Pancreas (tissue), 10 donors: ENCODE measurements at regions not wholly inside any gene's neighbourhood (a gene's known extent, or its start where the extent isn't known, plus 50 kb on each side); places are given as distances from the start of the nearest gene placed in this dataset.

Source experiments
- ATAC-seq, 4 donors: fragments of 200-7000 bp; cut with Tn5 transposase; one replicate each; pipeline versions ENCODE4 v1.8.0 to v1.9.1; 2020; ENCODE audit warnings: mild to moderate bottlenecking in 4 of 4, moderate library complexity in 4 of 4
- DNase-seq, 6 donors: peaks; one replicate each; pipeline ENCODE4 v3.0.0-alpha.2; 2020
- FAIRE-seq: peaks from 2 replicates; lab custom pipeline; 2012; peaks lifted over from hg19 to GRCh38; lab: Jason Lieb, UNC
- H3K27ac ChIP-seq, 4 donors: fragments of 200-600 bp; sonication (generic); 1 replicate in 3 of 4; 2 replicates in 1 of 4; pipeline versions ENCODE4 v1.5.0 to v1.8.0; 2020
- H3K27me3 ChIP-seq, 4 donors: fragments of 200-600 bp; one replicate each; pipeline ENCODE4 v1.8.0; 2021
- H3K36me3 ChIP-seq, 3 donors: fragments of 200-600 bp; sonication (generic) in 1 of 3; one replicate each; pipeline versions ENCODE4 v1.5.0 to v1.8.0; 2020 to 2021
- H3K4me1 ChIP-seq, 3 donors: fragments of 200-600 bp; one replicate each; pipeline ENCODE4 v1.8.0; 2021
- H3K4me3 ChIP-seq, 4 donors: fragments of 200-600 bp; sonication (generic) in 2 of 4; one replicate each; pipeline versions ENCODE4 v1.5.0 to v1.8.0; 2020 to 2021
- H3K9me3 ChIP-seq, 4 donors: fragments of 200-600 bp; one replicate each; pipeline ENCODE4 v1.8.0; 2021
- CTCF ChIP-seq, 4 donors: fragments of 200-600 bp; sonication (generic) in 3 of 4; IDR thresholded peaks; one replicate each; pipeline versions ENCODE4 v1.5.0 to v1.8.0; 2021; ENCODE audit warnings: antibody characterized with exemption in 4 of 4
- WGBS, 2 donors: extraction: QIAGEN DNeasy Blood & Tissue Kit; methylation state at CpG; one replicate each; pipeline ENCODE4 v1.1.7; 2013; 5-methylcytosine and 5-hydroxymethylcytosine counted together
- intact Hi-C, 3 donors: fragments of 100-400 bp; cut with DNase I; formaldehyde crosslinking; loops; one replicate each; pipeline versions ENCODE4 v1.11.1 to v1.14.2; 2022
- donor health status: healthy with polysubstance abuse.
- donor health status: DM: no; HTN: no; CAD: no; lungs with moderate emphysema.
- donor health status: DM: no; HTN: no; CAD: no.
- donor health status: control.
- donor health status: control.
- donor health status: Bipolar disorder and iron deficiency.
- donor health status: DM: yes; HTN: yes; CAD: no.
- donor health status: DM: no; HTN: no; CAD: no.
- donor health status: DM: no; HTN: no; CAD: no.
- donor health status: DM: yes; HTN: yes; CAD: no.

DNA sequence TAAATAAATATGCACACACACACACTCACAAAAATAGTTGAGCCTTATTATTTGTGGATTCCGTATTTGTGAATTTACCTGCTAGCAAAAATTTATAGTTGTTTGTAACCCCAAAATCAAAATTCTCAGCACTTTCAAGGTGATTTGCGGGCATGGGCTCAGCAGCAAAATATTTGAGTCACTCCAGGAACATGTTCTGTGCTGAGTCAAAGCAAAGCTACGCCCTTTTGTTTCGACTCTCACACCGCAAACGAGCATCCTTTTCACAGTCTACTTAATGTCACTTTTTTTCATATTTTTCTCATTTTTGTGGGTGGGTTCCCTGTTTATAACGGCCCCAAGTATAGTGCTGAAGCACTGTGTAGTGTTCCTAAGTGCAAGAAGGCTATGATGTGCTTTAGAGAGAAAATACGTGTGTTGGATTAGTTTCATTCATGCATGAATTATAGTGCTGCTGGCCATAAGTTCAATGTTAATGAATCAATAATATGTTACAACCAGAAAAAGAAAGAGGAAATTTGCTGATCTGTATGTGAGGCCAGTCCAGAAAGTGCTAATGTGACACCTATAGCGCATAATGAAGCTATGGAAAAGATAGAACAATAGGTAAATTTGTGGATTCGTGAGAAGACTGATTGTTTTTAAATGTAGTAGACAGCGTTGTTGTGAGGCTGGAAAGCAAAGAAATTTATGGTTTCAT is 723.2 kb upstream of the AGA start:
- Histone ChIP-seq H3K27me3 (no peaks in the 10 kb centered on the region), H3K4me1 (peaks cover 0 to 15% (median 12%) of the 10 kb centered on the region in 3 donors), H3K9me3 (no peaks in the 10 kb centered on the region), H3K27ac (no peak overlapping the region), H3K4me3 (no peak overlapping the region), H3K36me3 (no peaks in the 10 kb centered on the region)
- no peak for TF ChIP-seq CTCF (IDR thresholded peaks at IDR 0.05)
- DNase-seq (no peak), ATAC-seq (peak in 2 of 4 donors; percentile 27 to 44), FAIRE-seq (no peak)
- WGBS, 2 donors, result 58 to 59% methylated on average over 11 of the region's 11 CpGs
- intact Hi-C loops, result no loop called here

GRCh38 chr4:178165951-178166308 is 723.7 kb upstream of the AGA start:
- H3K27ac ChIP-seq, result no peak overlapping the region
- no peak for FAIRE-seq

DNA sequence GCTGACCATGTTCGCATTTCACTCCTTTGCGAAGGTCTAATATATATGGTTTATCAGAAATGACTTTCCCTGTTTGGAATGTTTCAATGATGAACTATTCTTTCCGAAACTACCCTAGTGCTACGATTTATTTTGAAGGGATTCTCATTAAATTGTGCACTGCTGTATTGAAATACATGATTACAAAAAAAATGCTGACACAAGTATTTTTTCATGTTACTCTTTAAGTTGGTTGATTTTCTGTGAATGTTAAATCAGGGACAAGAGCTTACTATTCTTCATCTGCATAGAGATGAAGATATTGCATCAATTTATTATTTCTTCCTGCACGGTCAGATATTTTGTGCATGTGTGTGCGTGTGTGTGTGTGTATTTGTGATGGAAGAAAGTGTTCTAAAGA is 731.5 kb upstream of the AGA start:
- Histone ChIP-seq H3K27ac (no peak overlapping the region), H3K4me3 (no peak overlapping the region), H3K4me1 (no peaks in the 10 kb centered on the region), H3K9me3 (no peaks in the 10 kb centered on the region), H3K36me3 (no peaks in the 10 kb centered on the region), H3K27me3 (no peaks in the 10 kb centered on the region)
- no peak for FAIRE-seq
- no peak for ATAC-seq
- intact Hi-C loops, result no loop called here
- no peak for DNase-seq
- WGBS, 2 donors, result 79 to 82% methylated on average over 6 of the region's 6 CpGs
- TF ChIP-seq CTCF (IDR thresholded peaks at IDR 0.05), result no peak

More at GRCh38 chr4:178165951-178166308, 723.7 kb upstream of the AGA start:
- no peak for DNase-seq
- intact Hi-C loops, result no loop called here
- Histone ChIP-seq H3K4me1 (peaks cover 0 to 15% (median 12%) of the 10 kb centered on the region in 3 donors), H3K9me3 (no peaks in the 10 kb centered on the region), H3K27me3 (no peaks in the 10 kb centered on the region), H3K36me3 (no peaks in the 10 kb centered on the region), H3K4me3 (no peak overlapping the region)
- WGBS, 2 donors, result 8 to 9% methylated on average over 5 of the region's 5 CpGs
- ATAC-seq, result peak in 3 of 4 donors; percentile 59 to 83 (median 66)
- no peak for TF ChIP-seq CTCF (IDR thresholded peaks at IDR 0.05)

GRCh38 chr4:178174756-178175155 is 732.5 kb upstream of the AGA start:
- Histone ChIP-seq H3K9me3 (no peaks in the 10 kb centered on the region), H3K4me1 (no peaks in the 10 kb centered on the region), H3K27me3 (no peaks in the 10 kb centered on the region), H3K36me3 (no peaks in the 10 kb centered on the region), H3K27ac (no peak overlapping the region), H3K4me3 (no peak overlapping the region)
- intact Hi-C loops, result no loop called here
- no peak for ATAC-seq
- DNase-seq, result no peak
- WGBS, 2 donors, result 68 to 72% methylated on average over 2 of the region's 2 CpGs
- no peak for FAIRE-seq
- TF ChIP-seq CTCF (IDR thresholded peaks at IDR 0.05), result no peak

DNA sequence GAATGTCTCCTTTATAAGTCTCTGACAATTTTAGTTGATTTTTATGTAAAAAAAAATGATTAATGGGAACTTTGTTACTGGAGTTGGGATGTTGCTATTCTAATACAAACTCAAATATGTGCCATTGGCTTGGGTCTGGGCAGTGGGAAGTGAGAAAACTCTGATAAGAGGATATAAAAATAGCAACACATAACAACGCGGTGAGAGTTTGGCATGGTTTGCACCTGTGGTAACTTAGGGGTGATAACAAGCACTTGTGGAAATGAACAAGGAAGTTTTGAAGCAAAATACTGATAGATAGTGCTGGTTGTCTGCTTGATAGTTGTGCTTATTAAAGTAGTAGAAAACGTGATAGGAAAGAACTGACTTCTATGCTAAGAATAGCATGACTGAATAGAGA is 743.3 kb upstream of the AGA start:
- intact Hi-C loops, result no loop called here
- no peak for TF ChIP-seq CTCF (IDR thresholded peaks at IDR 0.05)
- ATAC-seq (peak; percentile 95 to 100 (median 97)), DNase-seq (peak in 4 of 6 donors; percentile 33 to 83 (median 56)), FAIRE-seq (no peak)
- H3K4me3 ChIP-seq, result no peak overlapping the region
- H3K27me3 ChIP-seq, result no peaks in the 10 kb centered on the region
- 6 to 8% methylated on average over 3 of the region's 3 CpGs for WGBS, 2 donors
- no peaks in the 10 kb centered on the region for H3K9me3 ChIP-seq
- no peaks in the 10 kb centered on the region for H3K36me3 ChIP-seq
- H3K4me1 ChIP-seq, result peaks cover 0 to 13% (median 6%) of the 10 kb centered on the region in 3 donors
- H3K27ac ChIP-seq, result peak overlapping the region in 2 of 4 donors; percentile 58 to 73
